ENCODE measurements at regions not wholly inside any gene's neighbourhood (a gene's known extent, or its start where the extent isn't known, plus 50 kb on each side); places are given as distances from the start of the nearest gene placed in this dataset.

DNA sequence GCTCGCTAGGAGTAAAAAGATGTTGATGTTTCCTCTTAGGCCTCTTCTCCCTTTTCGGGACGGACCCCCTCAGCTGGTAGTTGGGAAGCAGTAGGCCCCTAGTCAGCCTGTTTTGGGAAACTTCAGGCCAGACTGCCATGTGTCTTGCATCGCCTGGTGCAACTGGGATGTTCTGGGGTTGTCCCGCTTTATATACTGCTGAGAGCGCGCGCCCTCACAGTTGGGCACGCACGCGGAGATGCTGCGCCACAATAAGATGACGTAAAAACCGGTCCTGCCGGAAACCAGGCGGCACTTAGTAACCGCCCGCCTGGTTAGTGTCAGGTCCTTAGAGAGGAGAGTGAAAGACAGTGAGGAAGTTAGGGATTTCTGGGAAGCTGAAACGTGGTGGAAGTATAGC lies 231.3 kb upstream of the CT83 start:
- TF ChIP-seq, protein P1, sequence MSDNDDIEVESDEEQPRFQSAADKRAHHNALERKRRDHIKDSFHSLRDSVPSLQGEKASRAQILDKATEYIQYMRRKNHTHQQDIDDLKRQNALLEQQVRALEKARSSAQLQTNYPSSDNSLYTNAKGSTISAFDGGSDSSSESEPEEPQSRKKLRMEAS (IDR thresholded peaks at IDR 0.05), result no peak
- TF ChIP-seq, protein P2, sequence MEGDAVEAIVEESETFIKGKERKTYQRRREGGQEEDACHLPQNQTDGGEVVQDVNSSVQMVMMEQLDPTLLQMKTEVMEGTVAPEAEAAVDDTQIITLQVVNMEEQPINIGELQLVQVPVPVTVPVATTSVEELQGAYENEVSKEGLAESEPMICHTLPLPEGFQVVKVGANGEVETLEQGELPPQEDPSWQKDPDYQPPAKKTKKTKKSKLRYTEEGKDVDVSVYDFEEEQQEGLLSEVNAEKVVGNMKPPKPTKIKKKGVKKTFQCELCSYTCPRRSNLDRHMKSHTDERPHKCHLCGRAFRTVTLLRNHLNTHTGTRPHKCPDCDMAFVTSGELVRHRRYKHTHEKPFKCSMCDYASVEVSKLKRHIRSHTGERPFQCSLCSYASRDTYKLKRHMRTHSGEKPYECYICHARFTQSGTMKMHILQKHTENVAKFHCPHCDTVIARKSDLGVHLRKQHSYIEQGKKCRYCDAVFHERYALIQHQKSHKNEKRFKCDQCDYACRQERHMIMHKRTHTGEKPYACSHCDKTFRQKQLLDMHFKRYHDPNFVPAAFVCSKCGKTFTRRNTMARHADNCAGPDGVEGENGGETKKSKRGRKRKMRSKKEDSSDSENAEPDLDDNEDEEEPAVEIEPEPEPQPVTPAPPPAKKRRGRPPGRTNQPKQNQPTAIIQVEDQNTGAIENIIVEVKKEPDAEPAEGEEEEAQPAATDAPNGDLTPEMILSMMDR (IDR thresholded peaks at IDR 0.05; ENCODE audit: low read depth, low read length, missing input control), result no peak
- TF ChIP-seq YY1 (IDR thresholded peaks at IDR 0.05), result no peak
- no peak for TF ChIP-seq EGR1 (IDR thresholded peaks at IDR 0.05; ENCODE audit: low read depth in 2 of 2)
